ENCODE measurements at regions not wholly inside any gene's neighbourhood (a gene's known extent, or its start where the extent isn't known, plus 50 kb on each side); places are given as distances from the start of the nearest gene placed in this dataset.

- no peak for DNase-seq
These were observed 163.0 kb downstream of the RPS12 start for GRCh38 chr6:132977413-132977812.

- no peak for DNase-seq
These were observed 164.3 kb downstream of the RPS12 start for GRCh38 chr6:132978685-132979084.

GRCh38 chr6:132993738-132994137 lies 179.4 kb downstream of the RPS12 start:
- DNase-seq: no peak

- DNase-seq: no peak
These were observed 180.6 kb downstream of the RPS12 start for GRCh38 chr6:132995009-132995408.

GRCh38 chr6:132995432-132995831 lies 181.1 kb downstream of the RPS12 start:
- DNase-seq: no peak

- no peak for DNase-seq
These were observed 184.0 kb downstream of the RPS12 start for GRCh38 chr6:132998418-132998817.

GRCh38 chr6:133001040-133001565 lies 186.7 kb downstream of the RPS12 start:
- DNase-seq: no peak

GRCh38 chr6:133004304-133004884 lies 190.0 kb downstream of the RPS12 start:
- no peak for DNase-seq

GRCh38 chr6:133012774-133013173 lies 198.4 kb downstream of the RPS12 start:
- no peak for DNase-seq

- DNase-seq: no peak
These were observed 202.3 kb downstream of the RPS12 start for GRCh38 chr6:133016631-133017030.

GRCh38 chr6:133017581-133017980 lies 203.2 kb downstream of the RPS12 start:
- no peak for DNase-seq

GRCh38 chr6:133026705-133027104 lies 212.3 kb downstream of the RPS12 start:
- DNase-seq: no peak

GRCh38 chr6:133033263-133033662 lies 207.9 kb upstream of the EYA4 start:
- DNase-seq: no peak

GRCh38 chr6:133034509-133035206 lies 206.5 kb upstream of the EYA4 start:
- no peak for DNase-seq

- no peak for DNase-seq
These were observed 200.9 kb upstream of the EYA4 start for GRCh38 chr6:133040094-133040802.

GRCh38 chr6:133040803-133041419 lies 200.2 kb upstream of the EYA4 start:
- no peak for DNase-seq

GRCh38 chr6:133042550-133043120 lies 198.5 kb upstream of the EYA4 start:
- no peak for DNase-seq

- no peak for DNase-seq
These were observed 194.6 kb upstream of the EYA4 start for GRCh38 chr6:133046576-133046975.

- no peak for DNase-seq
These were observed 194.0 kb upstream of the EYA4 start for GRCh38 chr6:133047065-133047665.

- no peak for DNase-seq
These were observed 193.5 kb upstream of the EYA4 start for GRCh38 chr6:133047706-133048105.

- DNase-seq: no peak
These were observed 189.9 kb upstream of the EYA4 start for GRCh38 chr6:133051240-133051639.

GRCh38 chr6:133052465-133052864 lies 188.7 kb upstream of the EYA4 start:
- DNase-seq: no peak

Data from CD4-positive, alpha-beta T cell treated with Interleukin-21 for 1 hour (primary cell).